ENCODE measurements at regions not wholly inside any gene's neighbourhood (a gene's known extent, or its start where the extent isn't known, plus 50 kb on each side); places are given as distances from the start of the nearest gene placed in this dataset.

- no peak for DNase-seq (ENCODE audit: low read depth)
- TF ChIP-seq, protein P1, sequence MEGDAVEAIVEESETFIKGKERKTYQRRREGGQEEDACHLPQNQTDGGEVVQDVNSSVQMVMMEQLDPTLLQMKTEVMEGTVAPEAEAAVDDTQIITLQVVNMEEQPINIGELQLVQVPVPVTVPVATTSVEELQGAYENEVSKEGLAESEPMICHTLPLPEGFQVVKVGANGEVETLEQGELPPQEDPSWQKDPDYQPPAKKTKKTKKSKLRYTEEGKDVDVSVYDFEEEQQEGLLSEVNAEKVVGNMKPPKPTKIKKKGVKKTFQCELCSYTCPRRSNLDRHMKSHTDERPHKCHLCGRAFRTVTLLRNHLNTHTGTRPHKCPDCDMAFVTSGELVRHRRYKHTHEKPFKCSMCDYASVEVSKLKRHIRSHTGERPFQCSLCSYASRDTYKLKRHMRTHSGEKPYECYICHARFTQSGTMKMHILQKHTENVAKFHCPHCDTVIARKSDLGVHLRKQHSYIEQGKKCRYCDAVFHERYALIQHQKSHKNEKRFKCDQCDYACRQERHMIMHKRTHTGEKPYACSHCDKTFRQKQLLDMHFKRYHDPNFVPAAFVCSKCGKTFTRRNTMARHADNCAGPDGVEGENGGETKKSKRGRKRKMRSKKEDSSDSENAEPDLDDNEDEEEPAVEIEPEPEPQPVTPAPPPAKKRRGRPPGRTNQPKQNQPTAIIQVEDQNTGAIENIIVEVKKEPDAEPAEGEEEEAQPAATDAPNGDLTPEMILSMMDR (conservative IDR thresholded peaks at IDR 0.05; ENCODE audit: low read depth, low read length), result no peak
Measured at GRCh38 chr1:229208481-229208880, 62.4 kb upstream of the RAB4A start.

GRCh38 chr1:229209386-229209785 is 61.5 kb upstream of the RAB4A start:
- TF ChIP-seq, protein P1 (conservative IDR thresholded peaks at IDR 0.05; ENCODE audit: low read depth, low read length), result no peak
- DNase-seq (ENCODE audit: low read depth), result no peak

More at GRCh38 chr1:229208481-229208880, 62.4 kb upstream of the RAB4A start:
- H3K4me3 ChIP-seq (ENCODE audit: low read depth, low read length), result no peak overlapping the region

GRCh38 chr1:229209816-229210215 is 61.1 kb upstream of the RAB4A start:
- DNase-seq (ENCODE audit: low read depth), result no peak
- no peak overlapping the region for H3K4me3 ChIP-seq (ENCODE audit: low read depth, low read length)
- TF ChIP-seq, protein P1 (conservative IDR thresholded peaks at IDR 0.05; ENCODE audit: low read depth, low read length), result no peak

More at GRCh38 chr1:229209386-229209785, 61.5 kb upstream of the RAB4A start:
- H3K4me3 ChIP-seq (ENCODE audit: low read depth, low read length), result no peak overlapping the region

DNA sequence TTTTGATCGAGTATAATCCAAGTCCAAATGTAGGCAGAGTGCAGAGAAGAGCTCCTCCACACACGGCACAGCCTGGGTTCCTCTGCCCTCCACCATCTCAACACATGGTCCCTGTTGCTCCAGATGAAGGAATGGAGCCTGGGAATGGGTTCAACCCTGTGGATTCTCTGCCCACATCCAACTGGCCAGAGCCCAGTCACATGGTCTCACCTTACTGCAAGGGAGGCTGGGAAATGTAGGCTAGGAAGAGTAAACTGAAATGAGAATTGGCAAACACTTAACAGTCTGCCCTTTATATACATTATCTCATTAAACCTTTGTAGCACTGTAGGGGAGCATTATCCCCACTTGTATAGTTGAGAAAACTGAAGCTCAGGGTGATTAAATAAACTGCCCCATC is 60.1 kb upstream of the RAB4A start:
- no peak for DNase-seq (ENCODE audit: low read depth)
- H3K4me3 ChIP-seq (ENCODE audit: low read depth, low read length), result no peak overlapping the region
- TF ChIP-seq, protein P1 (conservative IDR thresholded peaks at IDR 0.05; ENCODE audit: low read depth, low read length), result no peak

GRCh38 chr1:229213797-229214196 is 57.1 kb upstream of the RAB4A start:
- TF ChIP-seq, protein P1 (conservative IDR thresholded peaks at IDR 0.05; ENCODE audit: low read depth, low read length), result no peak
- no peak for DNase-seq (ENCODE audit: low read depth)
- no peak overlapping the region for H3K4me3 ChIP-seq (ENCODE audit: low read depth, low read length)

GRCh38 chr1:229217716-229218115 is 53.2 kb upstream of the RAB4A start:
- no peak for DNase-seq (ENCODE audit: low read depth)

DNA sequence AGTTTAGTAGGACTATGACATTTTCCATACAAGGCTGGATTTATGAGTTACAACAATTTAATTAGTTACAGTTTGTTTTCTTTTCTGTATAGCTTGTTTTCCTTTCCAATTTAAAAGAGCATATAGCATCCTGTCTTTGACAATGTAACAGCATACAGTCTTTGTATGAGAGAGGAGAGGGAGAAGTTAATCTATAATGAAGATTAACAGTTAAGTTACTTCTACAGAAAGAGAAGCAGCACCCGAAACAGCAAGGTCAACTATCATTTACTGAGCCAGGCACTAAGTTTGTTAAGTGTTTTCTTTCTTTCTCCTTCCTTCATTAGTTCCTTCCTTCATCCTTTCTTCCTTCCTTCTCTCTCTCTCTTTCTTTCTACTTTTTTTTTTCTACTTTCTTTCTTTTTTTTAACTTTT is 52.3 kb upstream of the RAB4A start:
- no peak for DNase-seq (ENCODE audit: low read depth)
- TF ChIP-seq, protein P1 (conservative IDR thresholded peaks at IDR 0.05; ENCODE audit: low read depth, low read length), result no peak
- no peak overlapping the region for H3K4me3 ChIP-seq (ENCODE audit: low read depth, low read length)

More at GRCh38 chr1:229217716-229218115, 53.2 kb upstream of the RAB4A start:
- H3K4me3 ChIP-seq (ENCODE audit: low read depth, low read length), result no peak overlapping the region
- TF ChIP-seq, protein P1 (conservative IDR thresholded peaks at IDR 0.05; ENCODE audit: low read depth, low read length), result peak; percentile 14
